MM.1S (cell line): ENCODE measurements at regions not wholly inside any gene's neighbourhood (a gene's known extent, or its start where the extent isn't known, plus 50 kb on each side); places are given as distances from the start of the nearest gene placed in this dataset.

Source experiments
- DNase-seq: peaks from one replicate; pipeline ENCODE4 v3.0.0-alpha.2; 2015
- H2AFZ ChIP-seq: fragments of 300-600 bp; sonication (generic); 2 replicates; pipeline ENCODE4 v1.6.0; 2016; ENCODE audit warnings: antibody characterized with exemption, low read length
- H3F3A ChIP-seq: fragments of 300-600 bp; sonication (generic); 2 replicates; pipeline ENCODE4 v1.6.1; 2016; ENCODE audit warnings: mild to moderate bottlenecking, antibody characterized with exemption, low read length, moderate library complexity, mixed read lengths; ENCODE audit not compliant: insufficient read depth
- H3K27ac ChIP-seq: fragments of 300-600 bp; sonication (generic); 2 replicates; pipeline ENCODE4 v1.5.1; 2016; ENCODE audit warnings: mild to moderate bottlenecking, low read length
- H3K27me3 ChIP-seq: fragments of 300-600 bp; sonication (generic); replicated peaks from 2 replicates; pipeline ENCODE4 v1.6.0; 2016; ENCODE audit warnings: low read length; ENCODE audit not compliant: insufficient read depth
- H3K36me3 ChIP-seq: fragments of 300-600 bp; sonication (generic); replicated peaks from 2 replicates; pipeline ENCODE4 v1.6.1; 2016; ENCODE audit warnings: mild to moderate bottlenecking, low read length, mixed read lengths; ENCODE audit not compliant: insufficient read depth
- H3K4me1 ChIP-seq: fragments of 300-600 bp; sonication (generic); 2 replicates; pipeline ENCODE4 v1.6.1; 2016; ENCODE audit warnings: low read length, mixed read lengths
- H3K4me2 ChIP-seq: fragments of 300-600 bp; sonication (generic); 2 replicates; pipeline ENCODE4 v1.6.0; 2016; ENCODE audit warnings: low read depth, low read length
- H3K4me3 ChIP-seq: fragments of 300-600 bp; sonication (generic); 2 replicates; pipeline ENCODE4 v1.5.1; 2016; ENCODE audit warnings: low read length, mixed read lengths
- H3K79me2 ChIP-seq: fragments of 300-600 bp; sonication (generic); 2 replicates; pipeline ENCODE4 v1.6.1; 2016; ENCODE audit warnings: mixed run types, low read length, mixed read lengths
- H3K9ac ChIP-seq: fragments of 300-600 bp; sonication (generic); 2 replicates; pipeline ENCODE4 v1.6.1; 2016; ENCODE audit warnings: low read length, mixed read lengths
- H3K9me2 ChIP-seq: fragments of 300-600 bp; sonication (generic); replicated peaks from 2 replicates; pipeline ENCODE4 v1.6.1; 2016; ENCODE audit warnings: mild to moderate bottlenecking, low read length, mixed read lengths; ENCODE audit not compliant: insufficient read depth
- H3K9me3 ChIP-seq: fragments of 300-600 bp; sonication (generic); replicated peaks from 2 replicates; pipeline ENCODE4 v1.6.1; 2016; ENCODE audit warnings: mild to moderate bottlenecking, low read length, mixed read lengths; ENCODE audit not compliant: insufficient read depth
- H4K20me1 ChIP-seq: fragments of 300-600 bp; sonication (generic); 2 replicates; pipeline ENCODE4 v1.6.1; 2016; ENCODE audit warnings: mild to moderate bottlenecking, low read length, moderate library complexity, mixed read lengths; ENCODE audit not compliant: insufficient read depth
- EZH2 ChIP-seq: fragments of 300-600 bp; sonication (generic); optimal IDR thresholded peaks from 2 replicates; pipeline ENCODE3; 2017; ENCODE audit warnings: low read depth, mild to moderate bottlenecking, antibody characterized with exemption, low read length, mixed read lengths
- EZH2phosphoT487 ChIP-seq: fragments of 300-600 bp; sonication (generic); IDR thresholded peaks from 2 replicates; pipeline ENCODE4 v1.6.1; 2018; ENCODE audit warnings: antibody characterized with exemption, low read length
- TF ChIP-seq, protein P1 (sequence below): fragments of 300-600 bp; sonication (generic); IDR thresholded peaks from 2 replicates; pipeline ENCODE4 v1.5.1; 2016; ENCODE audit warnings: antibody characterized with exemption, low read length, mixed read lengths

DNA sequence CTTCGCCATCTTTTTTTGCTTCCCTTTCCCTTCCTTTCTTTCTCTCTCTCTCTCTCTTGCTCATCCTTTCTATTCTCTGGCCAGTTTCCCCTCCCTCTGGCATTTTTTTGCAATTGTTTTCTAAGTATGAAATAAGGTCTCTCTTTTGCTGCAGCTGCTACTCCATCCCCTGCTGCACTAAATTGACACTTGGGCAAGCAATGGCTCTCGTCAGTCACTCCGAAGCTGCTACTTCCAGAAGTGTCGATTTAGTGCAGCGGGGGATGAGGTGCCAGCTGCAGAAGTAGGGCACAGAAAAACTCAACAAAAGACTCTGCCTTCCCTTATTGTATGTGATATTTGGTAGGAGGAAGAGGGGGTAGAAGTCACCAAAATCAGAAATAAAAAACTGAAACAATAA lies 642.3 kb downstream of the RWDD3 start:
- Histone ChIP-seq H3K4me2 (no peak overlapping the region), H3K9me2 (no peaks in the 10 kb centered on the region), H3K9ac (no peak overlapping the region), H2AFZ (no peak overlapping the region), H3K4me3 (no peak overlapping the region), H3K27ac (no peak overlapping the region), H3K27me3 (no peaks in the 10 kb centered on the region), H3K79me2 (no peaks in the 10 kb centered on the region), H3K9me3 (no peaks in the 10 kb centered on the region), H4K20me1 (no peaks in the 10 kb centered on the region), H3K36me3 (no peaks in the 10 kb centered on the region), H3F3A (no peaks in the 10 kb centered on the region), H3K4me1 (no peaks in the 10 kb centered on the region)
- no peak for DNase-seq
- TF ChIP-seq EZH2 = no peak
- TF ChIP-seq, protein P1, sequence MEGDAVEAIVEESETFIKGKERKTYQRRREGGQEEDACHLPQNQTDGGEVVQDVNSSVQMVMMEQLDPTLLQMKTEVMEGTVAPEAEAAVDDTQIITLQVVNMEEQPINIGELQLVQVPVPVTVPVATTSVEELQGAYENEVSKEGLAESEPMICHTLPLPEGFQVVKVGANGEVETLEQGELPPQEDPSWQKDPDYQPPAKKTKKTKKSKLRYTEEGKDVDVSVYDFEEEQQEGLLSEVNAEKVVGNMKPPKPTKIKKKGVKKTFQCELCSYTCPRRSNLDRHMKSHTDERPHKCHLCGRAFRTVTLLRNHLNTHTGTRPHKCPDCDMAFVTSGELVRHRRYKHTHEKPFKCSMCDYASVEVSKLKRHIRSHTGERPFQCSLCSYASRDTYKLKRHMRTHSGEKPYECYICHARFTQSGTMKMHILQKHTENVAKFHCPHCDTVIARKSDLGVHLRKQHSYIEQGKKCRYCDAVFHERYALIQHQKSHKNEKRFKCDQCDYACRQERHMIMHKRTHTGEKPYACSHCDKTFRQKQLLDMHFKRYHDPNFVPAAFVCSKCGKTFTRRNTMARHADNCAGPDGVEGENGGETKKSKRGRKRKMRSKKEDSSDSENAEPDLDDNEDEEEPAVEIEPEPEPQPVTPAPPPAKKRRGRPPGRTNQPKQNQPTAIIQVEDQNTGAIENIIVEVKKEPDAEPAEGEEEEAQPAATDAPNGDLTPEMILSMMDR = no peak
- no peak for TF ChIP-seq EZH2phosphoT487

DNA sequence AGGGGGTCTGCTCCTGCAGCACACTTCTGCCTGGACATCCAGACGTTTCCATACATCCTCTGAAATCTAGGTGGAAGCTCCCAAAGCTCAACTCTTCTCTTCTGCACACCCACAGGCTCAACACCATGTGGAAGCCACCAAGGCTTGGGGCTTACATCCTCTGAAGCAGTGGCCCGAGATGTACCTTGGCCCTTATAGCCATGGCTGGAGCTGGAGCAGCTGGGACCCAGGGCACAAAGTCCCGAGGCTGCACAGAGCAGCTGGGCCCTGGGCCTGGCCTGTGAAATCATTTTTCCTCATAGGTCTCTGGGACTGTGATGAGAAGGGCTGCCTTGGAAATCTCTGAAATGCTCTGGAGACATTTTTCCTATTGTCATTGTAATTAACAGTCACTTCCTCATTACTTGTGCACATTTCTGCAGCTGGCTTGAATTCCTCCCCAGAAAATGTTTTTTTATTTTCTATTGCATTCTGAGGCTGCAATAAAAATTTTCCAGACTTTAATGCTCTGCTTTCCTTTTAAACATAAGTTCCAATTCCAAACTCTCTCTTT lies 645.6 kb downstream of the RWDD3 start:
- Histone ChIP-seq H3K4me3 (no peak overlapping the region), H3K79me2 (no peaks in the 10 kb centered on the region), H3K9ac (no peak overlapping the region), H3K36me3 (no peaks in the 10 kb centered on the region), H3K9me3 (no peaks in the 10 kb centered on the region), H4K20me1 (no peaks in the 10 kb centered on the region), H3K27ac (no peak overlapping the region), H3F3A (no peaks in the 10 kb centered on the region), H3K4me2 (no peak overlapping the region), H3K9me2 (no peaks in the 10 kb centered on the region), H3K4me1 (no peaks in the 10 kb centered on the region), H2AFZ (no peak overlapping the region), H3K27me3 (no peaks in the 10 kb centered on the region)
- no peak for DNase-seq
- no peak for TF ChIP-seq EZH2phosphoT487
- TF ChIP-seq EZH2 = no peak
- TF ChIP-seq, protein P1 = no peak

DNA sequence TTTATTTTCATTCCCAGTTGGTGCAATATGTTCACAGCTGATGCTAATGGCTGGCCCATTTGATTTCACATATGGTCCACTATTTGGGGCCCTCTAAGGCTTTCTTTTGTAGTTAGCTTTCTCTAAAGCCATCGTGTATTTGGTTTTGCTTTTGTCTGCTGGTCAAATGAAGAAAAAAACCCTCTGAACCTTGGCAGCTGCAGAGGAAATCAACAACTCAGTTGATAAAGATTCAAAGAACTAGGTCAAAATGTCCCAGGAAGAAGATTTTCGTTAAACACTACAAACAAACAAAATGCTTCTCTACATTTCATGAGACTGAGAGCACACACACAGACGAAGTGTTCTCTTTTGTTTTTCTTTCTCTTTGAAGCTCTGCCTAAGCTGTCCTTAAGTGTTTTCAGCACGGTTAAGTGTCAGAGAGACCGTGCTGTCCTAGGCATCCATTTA lies 655.0 kb downstream of the RWDD3 start:
- no peak overlapping the region for H2AFZ ChIP-seq
- H3K4me2 ChIP-seq = no peak overlapping the region
- no peaks in the 10 kb centered on the region for H3K4me1 ChIP-seq
- peak; percentile 6 for DNase-seq
- no peaks in the 10 kb centered on the region for H3F3A ChIP-seq
- H3K9ac ChIP-seq = no peak overlapping the region
- no peaks in the 10 kb centered on the region for H3K36me3 ChIP-seq
- no peaks in the 10 kb centered on the region for H3K9me3 ChIP-seq
- no peaks in the 10 kb centered on the region for H3K9me2 ChIP-seq
- TF ChIP-seq EZH2 = no peak
- TF ChIP-seq, protein P1 = no peak
- no peak for TF ChIP-seq EZH2phosphoT487
- H3K27ac ChIP-seq = no peak overlapping the region
- H3K27me3 ChIP-seq = no peaks in the 10 kb centered on the region
- H3K4me3 ChIP-seq = no peak overlapping the region
- H4K20me1 ChIP-seq = no peaks in the 10 kb centered on the region
- H3K79me2 ChIP-seq = no peaks in the 10 kb centered on the region

DNA sequence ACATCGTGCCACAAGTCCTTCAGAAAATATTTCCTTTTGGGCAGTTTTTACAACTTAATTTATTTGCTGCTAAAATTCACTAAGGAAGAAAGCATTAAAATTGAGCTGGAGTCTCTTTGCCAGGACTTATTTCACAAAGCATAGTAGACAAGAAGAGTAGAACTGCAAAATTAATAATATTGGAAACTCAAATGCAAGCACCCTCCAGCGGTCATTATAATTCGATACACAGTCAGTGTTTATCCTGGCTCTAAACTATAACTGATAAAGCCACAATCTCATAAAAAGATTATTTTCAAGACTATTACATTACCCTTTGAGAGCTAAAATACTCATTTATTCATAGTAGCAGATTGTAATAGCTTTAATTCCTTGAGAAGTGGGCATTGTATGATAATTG lies 655.4 kb downstream of the RWDD3 start:
- Histone ChIP-seq H3K27ac (no peak overlapping the region), H3K79me2 (no peaks in the 10 kb centered on the region), H3K36me3 (no peaks in the 10 kb centered on the region), H3K4me1 (no peaks in the 10 kb centered on the region), H3K4me2 (no peak overlapping the region), H2AFZ (no peak overlapping the region), H3K9me2 (no peaks in the 10 kb centered on the region), H3F3A (no peaks in the 10 kb centered on the region), H3K27me3 (no peaks in the 10 kb centered on the region), H3K9me3 (no peaks in the 10 kb centered on the region), H3K4me3 (no peak overlapping the region), H3K9ac (no peak overlapping the region), H4K20me1 (no peaks in the 10 kb centered on the region)
- DNase-seq = no peak
- TF ChIP-seq EZH2phosphoT487 (no peak), EZH2 (no peak)
- TF ChIP-seq, protein P1 = no peak
